ENCODE measurements at regions not wholly inside any gene's neighbourhood (a gene's known extent, or its start where the extent isn't known, plus 50 kb on each side); places are given as distances from the start of the nearest gene placed in this dataset.

GRCh38 chr7:52980129-52980528 lies 55.3 kb upstream of the POM121L12 start:
- no peak for DNase-seq (ENCODE audit: low read depth in 2 of 3, low spot score in 2 of 3)

DNA sequence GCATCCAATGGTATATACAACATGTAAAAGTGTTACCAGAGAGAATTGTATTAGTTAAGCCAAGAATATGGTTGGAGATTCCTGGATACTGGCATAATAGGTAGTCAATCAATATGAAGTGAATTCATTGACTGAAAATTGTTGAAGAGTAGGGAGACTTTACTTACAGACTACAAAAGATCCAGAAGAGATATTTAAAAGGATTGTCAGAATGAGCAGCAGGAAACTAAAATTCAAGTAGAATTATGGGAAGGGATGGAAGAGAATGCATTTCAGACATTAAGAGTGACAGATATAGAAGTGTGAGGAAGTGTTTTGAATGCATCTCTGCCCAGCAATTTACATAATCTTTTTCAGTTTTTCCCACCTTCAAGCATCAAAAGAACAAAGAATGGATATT lies 62.3 kb upstream of the POM121L12 start:
- DNase-seq (ENCODE audit: low read depth in 2 of 3, low spot score in 2 of 3): no peak

DNA sequence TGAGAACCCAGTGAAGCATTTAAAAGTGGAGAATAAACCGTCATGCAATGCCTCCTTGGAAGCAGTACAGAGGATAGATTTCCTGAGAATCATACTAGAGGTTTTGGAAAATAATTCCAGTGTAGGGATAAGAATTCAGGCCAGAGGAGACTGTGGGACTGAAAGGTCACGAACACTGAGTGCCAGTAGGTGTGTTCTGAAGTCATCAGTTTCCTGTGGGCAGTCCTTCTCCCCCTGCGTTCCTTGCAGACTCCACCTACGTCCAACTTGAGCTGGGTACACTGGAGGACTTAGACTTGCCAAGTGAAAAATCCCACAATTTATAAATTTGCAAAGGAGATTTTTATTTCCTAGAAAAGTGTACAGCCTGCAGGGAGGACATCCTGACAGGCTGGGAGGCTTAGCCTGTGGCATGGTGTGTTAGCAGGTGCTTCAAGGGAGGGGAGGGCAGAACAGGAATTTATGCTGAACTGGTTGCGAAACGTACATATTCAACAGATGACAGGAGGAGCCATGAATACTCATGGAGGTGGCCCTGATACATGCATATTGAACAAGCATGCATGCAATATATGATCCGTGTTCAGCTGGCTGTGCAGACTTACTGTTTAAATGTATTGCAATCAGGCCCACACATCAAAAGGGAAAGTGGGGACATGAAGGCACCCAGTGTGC lies 72.9 kb upstream of the POM121L12 start:
- no peak for DNase-seq (ENCODE audit: low read depth in 2 of 3, low spot score in 2 of 3)

DNA sequence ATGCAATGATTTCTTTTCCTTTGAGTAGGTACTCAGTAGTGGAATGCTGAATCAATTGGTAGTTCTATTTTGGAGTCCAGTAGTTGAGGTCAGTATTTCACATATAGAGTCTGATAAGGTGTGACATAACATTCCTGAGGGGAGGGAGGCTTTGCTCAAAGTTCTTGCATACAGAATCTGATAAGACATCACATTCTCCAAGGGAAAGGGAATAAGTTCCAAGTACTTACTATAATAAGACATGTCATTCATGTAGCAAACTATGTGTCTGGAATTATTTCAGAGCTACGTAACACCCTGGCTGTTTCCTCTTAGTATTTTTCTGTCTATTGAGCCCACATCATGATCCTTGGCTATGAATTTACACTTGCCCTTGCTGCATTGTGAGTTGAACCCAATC lies 74.3 kb upstream of the POM121L12 start:
- no peak for DNase-seq (ENCODE audit: low read depth in 2 of 3, low spot score in 2 of 3)

GRCh38 chr7:52959878-52960660 lies 75.4 kb upstream of the POM121L12 start:
- DNase-seq (ENCODE audit: low read depth in 2 of 3, low spot score in 2 of 3): no peak

DNA sequence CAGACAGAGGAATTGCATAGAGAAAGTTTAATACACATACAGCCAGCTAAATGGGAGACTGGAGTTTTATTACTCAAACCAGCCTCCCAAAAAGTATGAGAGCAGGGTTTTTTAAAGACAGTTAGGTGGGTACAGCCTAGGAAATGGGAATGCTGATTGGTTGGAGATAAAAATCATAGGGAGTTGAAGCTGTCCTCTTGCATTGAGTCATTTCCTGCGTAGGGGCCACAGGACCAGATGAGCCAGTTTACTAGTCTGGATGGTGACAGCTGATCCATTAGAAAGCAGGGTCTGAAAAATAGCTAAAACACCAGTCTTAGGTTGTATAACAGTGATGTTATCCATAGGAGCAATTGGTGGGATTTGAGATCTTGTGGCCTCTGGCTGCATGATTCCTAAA lies 76.1 kb upstream of the POM121L12 start:
- no peak for DNase-seq (ENCODE audit: low read depth in 2 of 3, low spot score in 2 of 3)

- DNase-seq (ENCODE audit: low read depth in 2 of 3, low spot score in 2 of 3): no peak
These were observed 76.8 kb upstream of the POM121L12 start for GRCh38 chr7:52958621-52959140.

GRCh38 chr7:52956379-52956915 lies 79.0 kb upstream of the POM121L12 start:
- DNase-seq (ENCODE audit: low read depth in 2 of 3, low spot score in 2 of 3): no peak

GRCh38 chr7:52955522-52955921 lies 79.9 kb upstream of the POM121L12 start:
- DNase-seq (ENCODE audit: low read depth in 2 of 3, low spot score in 2 of 3): no peak

GRCh38 chr7:52944921-52945320 lies 90.5 kb upstream of the POM121L12 start:
- no peak for DNase-seq (ENCODE audit: low read depth in 2 of 3, low spot score in 2 of 3)

- DNase-seq (ENCODE audit: low read depth in 2 of 3, low spot score in 2 of 3): no peak
These were observed 95.0 kb upstream of the POM121L12 start for GRCh38 chr7:52940481-52940880.

- DNase-seq (ENCODE audit: low read depth in 2 of 3, low spot score in 2 of 3): no peak
These were observed 96.8 kb upstream of the POM121L12 start for GRCh38 chr7:52938455-52939133.

DNA sequence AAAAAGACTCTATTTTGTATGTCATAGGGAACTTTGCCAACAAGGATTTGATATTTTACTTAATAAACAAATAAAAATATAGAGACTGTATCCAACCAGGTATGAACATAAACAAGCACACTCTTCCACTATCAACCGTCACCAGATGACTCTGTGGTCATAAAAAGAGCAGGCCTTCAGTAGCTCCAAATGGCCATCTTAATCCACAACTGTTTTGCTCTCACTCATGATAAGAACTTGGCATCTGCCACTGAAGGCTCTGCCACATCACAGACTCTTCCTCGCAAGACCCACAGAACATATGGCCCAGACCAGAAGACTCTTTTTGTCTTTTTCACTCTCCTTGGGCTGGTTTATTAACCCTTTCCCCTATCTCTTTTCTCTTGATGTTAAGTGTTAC lies 98.7 kb upstream of the POM121L12 start:
- no peak for DNase-seq (ENCODE audit: low read depth in 2 of 3, low spot score in 2 of 3)

GRCh38 chr7:52928591-52928990 lies 106.8 kb upstream of the POM121L12 start:
- DNase-seq (ENCODE audit: low read depth in 2 of 3, low spot score in 2 of 3): no peak

DNA sequence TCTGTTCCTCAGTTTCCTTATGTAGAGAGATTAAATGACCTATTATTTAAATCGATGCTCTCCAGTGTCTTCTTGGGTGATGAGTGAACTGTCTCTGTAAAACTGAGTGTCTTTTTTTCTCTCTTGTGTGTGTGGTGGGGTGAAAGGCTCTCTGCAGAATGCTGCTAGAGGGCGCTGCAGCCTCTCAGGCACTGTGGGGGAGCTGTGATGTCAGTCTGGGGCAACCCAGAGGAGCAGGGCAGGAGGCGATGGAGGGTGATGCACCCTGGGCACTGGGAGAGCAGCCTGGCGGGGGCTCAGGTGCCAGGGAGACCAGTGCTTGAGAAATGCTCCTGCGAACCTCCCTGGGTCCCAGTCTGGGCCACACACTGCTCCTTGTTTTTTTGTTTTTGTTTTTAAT lies 110.1 kb upstream of the POM121L12 start:
- no peak for DNase-seq (ENCODE audit: low read depth in 2 of 3, low spot score in 2 of 3)

GRCh38 chr7:52920977-52921376 lies 114.5 kb upstream of the POM121L12 start:
- no peak for DNase-seq (ENCODE audit: low read depth in 2 of 3, low spot score in 2 of 3)

DNA sequence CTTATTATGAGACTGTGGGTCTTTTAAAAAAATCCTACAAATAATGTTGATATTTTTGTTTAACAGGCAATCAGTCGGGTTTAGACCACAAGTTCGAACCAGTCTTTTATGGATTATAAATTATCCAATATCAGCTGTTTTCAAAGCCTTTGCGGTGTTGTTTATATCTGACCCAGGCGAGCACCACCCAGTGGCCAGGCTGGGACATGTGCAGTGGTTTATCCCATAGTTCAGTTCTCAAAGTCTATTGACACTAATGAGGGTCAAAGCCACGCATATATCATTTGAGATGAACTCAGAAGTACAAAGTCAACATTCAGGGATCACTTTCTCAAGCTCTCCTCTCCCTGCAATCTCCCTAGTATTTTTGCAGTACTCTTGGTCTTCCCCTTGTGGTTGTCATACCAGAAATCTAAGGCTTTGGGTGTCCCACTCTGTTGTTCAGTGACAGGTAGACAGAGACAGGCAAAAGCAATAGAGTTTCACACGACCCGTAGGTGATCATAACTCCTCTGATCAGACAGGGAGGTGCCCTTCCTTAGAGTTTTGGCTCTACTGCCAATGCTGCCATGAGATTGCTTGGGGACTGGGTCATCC lies 117.4 kb upstream of the POM121L12 start:
- no peak for DNase-seq (ENCODE audit: low read depth in 2 of 3, low spot score in 2 of 3)

- no peak for DNase-seq (ENCODE audit: low read depth in 2 of 3, low spot score in 2 of 3)
These were observed 123.6 kb upstream of the POM121L12 start for GRCh38 chr7:52911795-52912194.

- DNase-seq (ENCODE audit: low read depth in 2 of 3, low spot score in 2 of 3): no peak
These were observed 124.1 kb upstream of the POM121L12 start for GRCh38 chr7:52911326-52911725.

GRCh38 chr7:52909935-52910334 lies 125.5 kb upstream of the POM121L12 start:
- no peak for DNase-seq (ENCODE audit: low read depth in 2 of 3, low spot score in 2 of 3)

GRCh38 chr7:52909131-52909530 lies 126.3 kb upstream of the POM121L12 start:
- no peak for DNase-seq (ENCODE audit: low read depth in 2 of 3, low spot score in 2 of 3)
